HAP-1 (cell line): ENCODE measurements at regions not wholly inside any gene's neighbourhood (a gene's known extent, or its start where the extent isn't known, plus 50 kb on each side); places are given as distances from the start of the nearest gene placed in this dataset.

Source experiments
- DNase-seq, 2 experiments: peaks; one replicate each; pipeline ENCODE4 v3.0.0-alpha.2; 2016 to 2020; ENCODE audit warnings: low spot score in 2 of 2
- H3K27me3 ChIP-seq: fragments of 250-450 bp; sonication (Bioruptor Pico); 2 replicates; pipeline ENCODE4 v1.5.1; 2020; ENCODE audit warnings: low read depth, mild to moderate bottlenecking, moderate library complexity
- H3K36me3 ChIP-seq: fragments of 250-450 bp; sonication (Bioruptor Pico); replicated peaks from 2 replicates; pipeline ENCODE4 v1.5.1; 2020; ENCODE audit warnings: mild to moderate bottlenecking
- H3K4me1 ChIP-seq: fragments of 250-450 bp; sonication (Bioruptor Pico); 2 replicates; pipeline ENCODE4 v1.5.1; 2020; ENCODE audit warnings: mild to moderate bottlenecking
- H3K4me3 ChIP-seq: fragments of 250-450 bp; sonication (Bioruptor Pico); 2 replicates; pipeline ENCODE4 v1.5.1; 2020; ENCODE audit warnings: mild to moderate bottlenecking, moderate library complexity
- H3K9me3 ChIP-seq: fragments of 250-450 bp; sonication (Bioruptor Pico); 2 replicates; pipeline ENCODE4 v1.5.1; 2020; ENCODE audit warnings: mild to moderate bottlenecking, moderate library complexity
- in situ Hi-C: fragments of 300-500 bp; cut with MboI; formaldehyde crosslinking; loops from 3 replicates; pipeline ENCODE4 v1.14.3; 2020; ENCODE audit warnings: low sequenced_read_pairs, inconsistent platforms, mixed read lengths

DNA sequence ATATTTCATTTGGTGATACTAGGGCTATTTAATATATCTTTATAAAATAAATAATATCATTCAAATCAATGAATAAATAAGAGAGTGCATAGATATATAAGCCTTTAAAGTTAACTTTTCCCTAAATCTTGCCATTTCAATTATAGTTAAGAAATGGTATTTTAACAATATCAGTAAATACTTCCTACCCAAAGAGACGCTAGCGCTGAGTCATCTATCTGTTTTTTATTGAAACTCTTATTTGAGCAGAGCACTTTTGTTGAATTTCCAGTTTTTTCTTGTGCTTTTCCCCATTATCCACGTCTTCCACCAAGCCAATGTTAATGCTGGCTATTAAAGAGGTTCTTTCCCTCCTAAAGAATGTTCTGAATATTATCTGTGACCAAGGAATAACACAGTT is 639.3 kb downstream of the DSC3 start:
- DNase-seq = no peak

DNA sequence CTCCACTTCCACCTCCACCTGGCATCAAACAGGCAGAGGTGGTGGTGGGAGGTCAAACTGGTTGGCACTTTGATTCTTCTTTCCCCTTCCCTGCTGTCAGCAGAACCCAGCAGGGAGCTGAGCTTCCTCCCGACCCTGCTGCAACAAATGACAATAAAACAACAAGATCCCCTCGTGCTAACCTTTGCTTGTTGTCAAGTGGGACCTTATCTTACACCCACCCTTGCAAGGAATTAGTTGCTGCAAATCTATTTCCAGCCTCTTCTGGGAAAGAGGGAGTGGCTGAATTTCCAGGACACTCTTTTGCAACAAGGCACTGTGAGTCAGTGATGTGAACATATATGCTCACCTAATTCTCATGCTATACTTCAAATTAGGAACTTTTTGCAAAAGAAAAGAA is 655.1 kb downstream of the DSC3 start:
- Histone ChIP-seq H3K4me3 (no peak overlapping the region), H3K9me3 (no peaks in the 10 kb centered on the region), H3K4me1 (no peaks in the 10 kb centered on the region), H3K36me3 (no peaks in the 10 kb centered on the region), H3K27me3 (no peaks in the 10 kb centered on the region)
- in situ Hi-C loops = no loop called here
- no peak for DNase-seq

More for the DNA sequence above, 639.3 kb downstream of the DSC3 start:
- Histone ChIP-seq H3K36me3 (no peaks in the 10 kb centered on the region), H3K4me3 (no peak overlapping the region), H3K4me1 (peaks cover 11% of the 10 kb centered on the region), H3K9me3 (no peaks in the 10 kb centered on the region; the same call in 1 of the 2 replicates), H3K27me3 (no peaks in the 10 kb centered on the region)
- in situ Hi-C loops = no loop called here

DNA sequence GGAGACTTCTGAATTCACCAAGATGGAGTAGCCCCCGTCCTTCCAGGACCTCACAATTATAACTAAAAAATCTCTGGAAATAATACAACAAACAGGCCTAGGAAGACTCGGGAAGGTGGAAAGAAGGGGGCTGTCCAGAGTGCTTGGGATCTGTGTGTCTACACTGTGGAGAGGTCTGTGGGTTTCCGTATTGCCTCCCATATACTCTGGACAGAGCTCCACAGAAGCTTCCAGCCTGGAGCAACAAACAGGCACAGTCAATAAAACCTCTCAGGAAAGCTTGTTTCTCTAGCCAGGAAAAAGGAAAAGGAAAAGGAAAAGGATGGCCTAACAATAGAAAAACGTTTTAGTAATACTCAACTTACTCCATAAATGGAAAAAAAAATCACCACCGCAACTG is 655.9 kb downstream of the DSC3 start:
- no peak for DNase-seq
- Histone ChIP-seq H3K27me3 (no peaks in the 10 kb centered on the region), H3K4me3 (no peak overlapping the region), H3K9me3 (no peaks in the 10 kb centered on the region), H3K4me1 (no peaks in the 10 kb centered on the region), H3K36me3 (no peaks in the 10 kb centered on the region)
- in situ Hi-C loops = no loop called here

DNA sequence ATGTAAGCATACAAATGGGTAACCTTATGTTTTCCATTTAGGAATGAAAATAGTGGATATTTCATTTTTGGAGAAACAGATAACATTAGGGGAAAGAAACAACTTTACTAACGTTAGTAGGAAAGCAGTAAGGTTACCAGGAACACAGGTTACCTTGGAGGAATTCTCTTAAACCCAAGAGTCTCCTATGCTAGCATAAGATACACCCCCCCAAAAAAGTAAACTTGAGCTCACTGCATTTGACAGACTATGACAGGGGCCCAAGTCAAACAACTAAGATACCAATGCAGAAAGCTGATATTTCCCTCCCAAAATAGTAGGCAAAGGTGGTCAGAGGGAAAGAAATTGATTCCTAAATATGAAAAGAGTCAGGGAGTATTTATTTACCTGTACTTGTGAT is 656.9 kb downstream of the DSC3 start:
- DNase-seq = no peak
- H3K36me3 ChIP-seq = no peaks in the 10 kb centered on the region
- H3K4me3 ChIP-seq = no peak overlapping the region
- no peaks in the 10 kb centered on the region for H3K4me1 ChIP-seq
- H3K27me3 ChIP-seq = no peaks in the 10 kb centered on the region
- in situ Hi-C loops = no loop called here
- no peaks in the 10 kb centered on the region for H3K9me3 ChIP-seq

- no peaks in the 10 kb centered on the region for H3K9me3 ChIP-seq
- no peaks in the 10 kb centered on the region for H3K4me1 ChIP-seq
- H3K4me3 ChIP-seq = no peak overlapping the region
- in situ Hi-C loops = no loop called here
- DNase-seq = no peak
- H3K27me3 ChIP-seq = no peaks in the 10 kb centered on the region
- no peaks in the 10 kb centered on the region for H3K36me3 ChIP-seq
Measured at GRCh38 chr18:30381826-30382225, 660.7 kb downstream of the DSC3 start.

- H3K4me1 ChIP-seq = no peaks in the 10 kb centered on the region; the same call in 1 of the 2 replicates
- no peaks in the 10 kb centered on the region for H3K36me3 ChIP-seq
- in situ Hi-C loops = no loop called here
- no peaks in the 10 kb centered on the region for H3K9me3 ChIP-seq
- no peak for DNase-seq
- H3K27me3 ChIP-seq = no peaks in the 10 kb centered on the region
- H3K4me3 ChIP-seq = no peak overlapping the region
Measured at GRCh38 chr18:30378097-30378496, 664.4 kb downstream of the DSC3 start.

DNA sequence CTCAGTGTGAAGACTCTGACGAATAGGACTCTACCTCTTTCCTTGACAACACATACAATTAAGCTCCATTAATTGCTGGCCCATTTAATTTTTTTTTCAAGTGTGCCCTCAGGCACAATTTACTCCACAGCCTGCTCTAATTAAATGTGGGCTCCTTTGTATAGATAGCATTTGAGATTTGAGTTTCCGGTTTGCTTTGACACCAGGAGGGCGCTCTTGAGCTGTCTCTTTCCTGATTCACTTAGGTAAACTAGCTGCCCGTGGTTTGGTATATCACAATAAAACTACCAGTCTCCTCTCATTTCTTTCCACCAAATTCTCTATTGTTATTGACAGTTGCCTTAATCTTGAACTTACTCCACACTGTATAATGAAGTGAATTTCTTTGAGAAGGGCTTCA is 666.0 kb downstream of the DSC3 start:
- H3K4me3 ChIP-seq = no peak overlapping the region
- no peaks in the 10 kb centered on the region for H3K27me3 ChIP-seq
- H3K4me1 ChIP-seq = no peaks in the 10 kb centered on the region; the same call in 1 of the 2 replicates
- H3K9me3 ChIP-seq = no peaks in the 10 kb centered on the region
- in situ Hi-C loops = no loop called here
- DNase-seq = peak; percentile 29 to 61
- no peaks in the 10 kb centered on the region for H3K36me3 ChIP-seq

DNA sequence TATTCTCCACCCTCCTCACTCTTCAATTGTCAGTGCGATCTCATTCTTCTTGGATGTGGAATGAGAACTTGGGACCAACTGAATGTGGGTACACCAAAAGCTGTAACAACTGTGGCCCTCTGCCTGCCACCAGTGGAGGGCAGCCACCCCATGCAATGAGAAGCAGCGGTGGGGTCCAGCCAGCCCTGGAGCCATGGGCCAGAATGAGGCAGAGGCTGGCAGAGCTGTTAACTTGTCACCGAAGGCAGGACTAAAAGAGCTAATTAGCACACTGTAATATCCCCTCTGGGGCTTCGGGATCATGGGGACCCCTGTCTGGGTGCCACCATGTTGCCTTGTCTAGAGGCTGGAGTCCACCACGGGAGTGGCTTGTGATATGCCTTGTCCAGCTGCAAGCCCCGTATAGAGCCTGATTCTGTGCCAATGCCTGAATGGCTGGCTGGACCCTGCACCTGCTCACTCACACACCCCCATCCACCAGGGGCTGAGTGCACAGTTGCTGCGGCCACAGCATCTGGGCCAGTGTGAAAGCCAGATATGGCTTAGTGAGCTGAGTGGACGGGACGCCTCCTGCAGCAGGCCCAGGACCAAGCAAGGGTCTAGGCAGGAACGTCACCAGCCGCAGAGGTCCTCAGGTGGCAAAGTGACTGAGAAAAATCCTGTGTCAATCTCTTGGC is 680.5 kb downstream of the DSC3 start:
- no peaks in the 10 kb centered on the region for H3K27me3 ChIP-seq
- DNase-seq = no peak
- no peak overlapping the region for H3K4me3 ChIP-seq
- no peaks in the 10 kb centered on the region for H3K9me3 ChIP-seq
- in situ Hi-C loops = no loop called here
- peaks cover 8% of the 10 kb centered on the region for H3K4me1 ChIP-seq
- H3K36me3 ChIP-seq = no peaks in the 10 kb centered on the region

DNA sequence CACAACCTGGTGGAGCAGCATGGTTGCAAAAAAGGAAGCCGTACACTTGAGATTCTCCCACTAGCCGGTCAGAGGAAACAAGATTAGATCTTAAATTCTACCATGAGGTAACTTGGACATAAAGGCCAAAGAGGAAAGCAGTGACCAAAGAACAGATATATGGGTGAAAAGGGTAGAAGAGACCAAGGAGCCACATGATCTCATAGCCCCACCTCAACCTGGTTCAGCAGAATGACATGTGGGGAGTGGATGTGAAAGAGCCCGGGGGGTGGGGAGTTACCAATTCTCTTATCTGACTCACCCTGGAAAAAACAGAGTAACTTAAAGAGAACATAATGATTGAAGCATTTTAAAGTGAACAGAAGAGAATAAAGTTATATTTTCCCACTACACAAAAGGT is 683.0 kb downstream of the DSC3 start:
- H3K9me3 ChIP-seq = no peaks in the 10 kb centered on the region
- H3K36me3 ChIP-seq = no peaks in the 10 kb centered on the region
- H3K4me3 ChIP-seq = no peak overlapping the region
- no peaks in the 10 kb centered on the region for H3K27me3 ChIP-seq
- in situ Hi-C loops = no loop called here
- peaks cover 8% of the 10 kb centered on the region for H3K4me1 ChIP-seq
- no peak for DNase-seq

GRCh38 chr18:30358555-30358954 is 684.0 kb downstream of the DSC3 start:
- Histone ChIP-seq H3K4me3 (no peak overlapping the region), H3K27me3 (no peaks in the 10 kb centered on the region), H3K36me3 (no peaks in the 10 kb centered on the region), H3K4me1 (peaks cover 8% of the 10 kb centered on the region), H3K9me3 (no peaks in the 10 kb centered on the region)
- peak in 1 of 2 experiments; percentile 44 for DNase-seq
- in situ Hi-C loops = no loop called here

DNA sequence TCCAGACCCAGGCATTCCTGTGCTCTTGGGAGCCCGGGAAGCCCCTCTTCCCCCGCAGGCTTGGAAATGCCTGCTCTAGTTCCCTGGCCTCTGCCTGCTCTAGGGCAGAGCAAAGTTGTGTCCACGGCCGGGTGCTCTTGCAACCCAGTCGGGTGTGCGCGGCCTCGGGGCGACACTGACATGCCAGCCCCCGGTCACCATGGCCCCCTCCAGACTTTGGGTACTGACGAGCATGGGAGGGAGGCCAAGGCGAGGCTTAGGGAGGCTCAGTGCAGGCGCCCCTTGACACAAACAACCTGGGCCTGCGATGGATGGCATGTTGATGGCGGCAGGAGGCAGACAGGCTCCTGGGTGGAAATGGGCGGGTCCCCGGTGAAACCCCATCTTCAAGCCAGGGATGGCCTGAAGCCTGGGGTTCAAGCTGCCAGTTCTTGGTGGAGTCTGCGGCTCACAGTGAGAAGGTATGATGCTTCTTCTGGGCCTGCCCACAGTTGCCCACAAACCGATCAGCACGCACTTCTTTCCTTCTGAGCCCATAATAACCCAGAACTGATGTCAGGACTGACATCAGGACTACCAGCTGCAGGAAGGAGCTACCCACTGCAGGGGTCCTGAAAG is 689.9 kb downstream of the DSC3 start:
- Histone ChIP-seq H3K4me1 (no peaks in the 10 kb centered on the region), H3K27me3 (no peaks in the 10 kb centered on the region), H3K4me3 (no peak overlapping the region), H3K36me3 (no peaks in the 10 kb centered on the region), H3K9me3 (no peaks in the 10 kb centered on the region)
- DNase-seq = no peak
- in situ Hi-C loops = no loop called here

GRCh38 chr18:30350263-30350662 is 692.3 kb downstream of the DSC3 start:
- DNase-seq = no peak
- in situ Hi-C loops = no loop called here

DNA sequence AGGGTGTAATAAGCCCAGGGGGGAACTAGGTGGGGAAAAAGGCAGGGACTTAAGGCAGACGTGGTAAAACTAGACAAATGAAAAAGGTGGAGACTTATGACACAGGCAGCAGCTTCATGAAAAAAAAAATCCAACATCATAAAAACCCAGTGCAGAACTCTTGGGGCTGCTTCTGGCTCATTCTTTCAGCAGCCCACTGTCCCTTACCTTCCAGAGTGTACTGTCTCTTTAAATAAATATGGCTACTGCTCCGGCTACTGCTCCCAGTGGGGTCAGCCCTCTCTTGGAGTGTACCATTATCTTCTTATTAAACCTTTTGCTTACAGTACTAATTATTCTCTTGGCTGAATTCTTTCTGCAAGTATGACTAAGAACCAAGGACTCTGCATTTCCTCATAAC is 699.5 kb downstream of the DSC3 start:
- Histone ChIP-seq H3K9me3 (peaks cover 7% of the 10 kb centered on the region), H3K27me3 (no peaks in the 10 kb centered on the region), H3K4me1 (no peaks in the 10 kb centered on the region; the same call in 1 of the 2 replicates), H3K36me3 (no peaks in the 10 kb centered on the region), H3K4me3 (no peak overlapping the region)
- no peak for DNase-seq
- in situ Hi-C loops = no loop called here

More at GRCh38 chr18:30350263-30350662, 692.3 kb downstream of the DSC3 start:
- Histone ChIP-seq H3K4me3 (no peak overlapping the region), H3K27me3 (no peaks in the 10 kb centered on the region), H3K4me1 (no peaks in the 10 kb centered on the region), H3K9me3 (peaks cover 7% of the 10 kb centered on the region), H3K36me3 (no peaks in the 10 kb centered on the region)

DNA sequence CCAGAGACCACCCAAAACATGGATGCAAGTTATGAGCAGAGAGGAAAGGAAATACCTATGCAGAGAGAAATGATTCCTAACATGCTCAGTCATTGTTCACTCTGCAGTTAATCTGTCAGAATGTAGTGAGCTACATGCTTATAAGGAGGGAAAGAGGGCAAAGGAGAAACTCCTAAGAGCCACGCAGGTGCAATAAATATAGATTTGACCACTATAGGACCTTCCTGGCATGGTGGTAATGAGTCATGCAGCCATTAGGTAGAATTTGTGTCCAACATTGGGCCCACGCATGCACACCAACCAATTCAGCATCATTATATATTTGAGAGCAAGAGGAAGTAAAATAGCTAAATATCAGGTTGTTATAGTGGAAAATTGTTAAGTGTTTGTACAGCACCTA is 699.9 kb downstream of the DSC3 start:
- peaks cover 7% of the 10 kb centered on the region for H3K9me3 ChIP-seq
- no peak overlapping the region for H3K4me3 ChIP-seq
- H3K36me3 ChIP-seq = no peaks in the 10 kb centered on the region
- in situ Hi-C loops = no loop called here
- DNase-seq = no peak
- H3K27me3 ChIP-seq = no peaks in the 10 kb centered on the region
- H3K4me1 ChIP-seq = no peaks in the 10 kb centered on the region; the same call in 1 of the 2 replicates
